ENCODE measurements at regions not wholly inside any gene's neighbourhood (a gene's known extent, or its start where the extent isn't known, plus 50 kb on each side); places are given as distances from the start of the nearest gene placed in this dataset.

GRCh38 chr5:174376726-174377373 is 331.3 kb downstream of the NSG2 start:
- Histone ChIP-seq H3K4me2 (no peak overlapping the region), H3K36me3 (no peaks in the 10 kb centered on the region), H3K27me3 (no peaks in the 10 kb centered on the region), H3K27ac (no peak overlapping the region), H3K4me1 (no peaks in the 10 kb centered on the region), H3K9me3 (ENCODE audit: low read depth) (no peaks in the 10 kb centered on the region), H3K4me3 (no peak overlapping the region), H3K9ac (no peak overlapping the region), H4K20me1 (ENCODE audit: low read depth) (no peaks in the 10 kb centered on the region), H3K79me2 (ENCODE audit: low read depth) (no peaks in the 10 kb centered on the region), H2AFZ (replicated peaks) (no peak overlapping the region), H3F3A (ENCODE audit: low read depth) (no peaks in the 10 kb centered on the region)
- no peak overlapping the region for H3K27ac Mint-ChIP-seq
- no peaks in the 10 kb centered on the region for H3K36me3 Mint-ChIP-seq
- no peak overlapping the region for H3K4me3 Mint-ChIP-seq
- peaks cover 5% of the 10 kb centered on the region for H3K9me3 Mint-ChIP-seq
- TF ChIP-seq CTCF (IDR thresholded peaks at IDR 0.05), result no peak
- no peak for TF ChIP-seq EZH2phosphoT487 (IDR thresholded peaks at IDR 0.05)
- TF ChIP-seq EZH2 (IDR thresholded peaks at IDR 0.05), result no peak
- no peak for DNase-seq (ENCODE audit: low spot score)
- H3K27me3 Mint-ChIP-seq (ENCODE audit: insufficient read depth, low read depth), result peaks cover 3% of the 10 kb centered on the region
- H3K4me1 Mint-ChIP-seq, result peaks cover 18% of the 10 kb centered on the region

DNA sequence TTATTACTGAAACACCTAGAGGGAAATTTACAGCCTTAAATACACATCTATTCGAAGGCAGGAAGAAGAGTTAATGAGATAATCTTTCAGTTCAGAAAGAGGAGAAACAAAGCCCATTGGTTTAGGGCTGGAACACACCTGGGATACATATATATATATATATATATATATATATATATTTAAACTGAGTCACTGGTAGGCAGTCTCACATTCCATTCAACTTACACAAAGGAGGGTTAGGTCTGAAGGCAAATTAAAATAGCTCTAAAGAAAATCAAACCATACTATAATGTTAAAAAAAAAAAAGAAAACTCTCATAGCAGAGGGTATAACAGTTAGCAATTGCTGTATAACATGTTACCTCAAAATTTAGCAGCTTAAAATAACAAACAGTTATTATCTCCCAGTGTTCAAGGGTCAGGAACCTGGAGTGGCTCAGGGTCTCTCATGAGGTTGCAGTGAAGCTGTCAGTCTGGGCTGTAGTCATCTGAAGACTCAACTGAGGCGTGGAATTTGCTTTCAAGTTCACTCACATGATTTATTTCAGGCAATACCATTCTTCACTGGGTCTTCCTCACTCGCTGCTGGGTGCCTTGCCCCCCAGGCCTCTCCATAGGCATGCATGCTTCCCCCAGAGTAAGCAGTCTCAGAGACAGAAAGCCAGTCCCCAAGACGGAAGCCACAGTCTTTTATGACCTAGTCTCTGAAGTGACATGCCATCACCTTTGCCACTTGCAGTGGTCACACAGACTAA is 332.8 kb downstream of the NSG2 start:
- TF ChIP-seq EZH2 (IDR thresholded peaks at IDR 0.05) (no peak), EZH2phosphoT487 (IDR thresholded peaks at IDR 0.05) (no peak), CTCF (IDR thresholded peaks at IDR 0.05) (no peak)
- H2AFZ ChIP-seq (replicated peaks), result no peak overlapping the region
- Mint-ChIP-seq H3K36me3 (no peaks in the 10 kb centered on the region), H3K9me3 (peaks cover 9% of the 10 kb centered on the region), H3K27me3 (ENCODE audit: insufficient read depth, low read depth) (peaks cover 3% of the 10 kb centered on the region), H3K4me1 (peaks cover 12% of the 10 kb centered on the region), H3K27ac (no peak overlapping the region), H3K4me3 (no peak overlapping the region)
- H3K9ac ChIP-seq, result no peak overlapping the region
- no peak overlapping the region for H3K27ac ChIP-seq
- H3K4me2 ChIP-seq, result no peak overlapping the region
- H3K4me3 ChIP-seq, result no peak overlapping the region
- no peaks in the 10 kb centered on the region for H3F3A ChIP-seq (ENCODE audit: low read depth)
- no peaks in the 10 kb centered on the region for H3K79me2 ChIP-seq (ENCODE audit: low read depth)
- no peaks in the 10 kb centered on the region for H3K36me3 ChIP-seq
- no peaks in the 10 kb centered on the region for H3K27me3 ChIP-seq
- no peaks in the 10 kb centered on the region for H4K20me1 ChIP-seq (ENCODE audit: low read depth)
- no peaks in the 10 kb centered on the region for H3K4me1 ChIP-seq
- no peak for DNase-seq (ENCODE audit: low spot score)
- H3K9me3 ChIP-seq (ENCODE audit: low read depth), result no peaks in the 10 kb centered on the region

DNA sequence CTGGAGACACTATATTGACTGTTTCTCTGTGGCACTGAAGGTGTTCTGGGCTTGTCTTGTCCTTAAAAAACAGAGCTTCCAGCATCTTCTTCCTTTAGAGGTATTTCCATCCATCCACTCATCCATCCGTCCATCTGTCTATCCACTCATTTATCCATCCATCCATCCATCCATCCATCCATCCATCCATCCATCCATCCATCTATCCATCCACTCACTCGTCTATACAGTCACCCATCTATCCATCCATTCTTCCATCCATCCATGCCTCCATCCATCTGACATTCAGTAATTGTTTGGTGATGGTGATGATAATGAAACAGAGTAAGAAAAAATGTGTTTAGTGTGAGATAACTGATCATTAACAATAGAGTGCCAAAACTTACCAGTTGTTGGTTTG is 334.8 kb downstream of the NSG2 start:
- Histone ChIP-seq H3K79me2 (ENCODE audit: low read depth) (no peaks in the 10 kb centered on the region), H3K9me3 (ENCODE audit: low read depth) (no peaks in the 10 kb centered on the region), H3F3A (ENCODE audit: low read depth) (no peaks in the 10 kb centered on the region), H3K4me2 (no peak overlapping the region), H3K27ac (no peak overlapping the region), H4K20me1 (ENCODE audit: low read depth) (no peaks in the 10 kb centered on the region), H3K4me1 (no peaks in the 10 kb centered on the region), H3K4me3 (no peak overlapping the region), H3K27me3 (no peaks in the 10 kb centered on the region), H3K36me3 (no peaks in the 10 kb centered on the region), H2AFZ (replicated peaks) (no peak overlapping the region), H3K9ac (no peak overlapping the region)
- DNase-seq (ENCODE audit: low spot score), result no peak
- Mint-ChIP-seq H3K36me3 (no peaks in the 10 kb centered on the region), H3K4me1 (peaks cover 6% of the 10 kb centered on the region), H3K27ac (no peak overlapping the region), H3K9me3 (peaks cover 9% of the 10 kb centered on the region), H3K27me3 (ENCODE audit: insufficient read depth, low read depth) (peaks cover 4% of the 10 kb centered on the region), H3K4me3 (no peak overlapping the region)
- TF ChIP-seq EZH2phosphoT487 (IDR thresholded peaks at IDR 0.05) (no peak), CTCF (IDR thresholded peaks at IDR 0.05) (no peak), EZH2 (IDR thresholded peaks at IDR 0.05) (no peak)

All from neural progenitor cell (in vitro differentiated cells).